Ovary (tissue), 7 donors: ENCODE measurements at regions not wholly inside any gene's neighbourhood (a gene's known extent, or its start where the extent isn't known, plus 50 kb on each side); places are given as distances from the start of the nearest gene placed in this dataset.
"Not testable (repeated sequence)": the region's sequence is repeated elsewhere in the genome, so short reads cannot be mapped to it uniquely, and the experiment has no call there.

Experiments used
- DNase-seq, 5 donors: peaks; one replicate each; pipeline ENCODE4 v3.0.0-alpha.2; 2019 to 2020
- H3K27ac ChIP-seq, 2 donors: fragments of 200-600 bp; one replicate each; pipeline versions ENCODE4 v1.5.1 to v1.8.0; 2019 to 2022
- H3K27me3 ChIP-seq: fragments of 200-600 bp; one replicate; pipeline ENCODE4 v1.8.0; 2022
- H3K36me3 ChIP-seq: fragments of 200-600 bp; sonication (generic); one replicate; pipeline ENCODE4 v1.5.1; 2019
- H3K4me1 ChIP-seq: one replicate; pipeline ENCODE4 v1.8.1; 2013; ENCODE audit warnings: mild to moderate bottlenecking, moderate library complexity; ENCODE audit not compliant: insufficient read depth
- H3K4me3 ChIP-seq: fragments of 200-600 bp; sonication (generic); one replicate; pipeline ENCODE4 v1.5.1; 2017
- H3K9me3 ChIP-seq, 2 donors: fragments of 200-600 bp in 1 of 2; sonication (generic) in 1 of 2; one replicate each; pipeline versions ENCODE4 v1.5.1 to v1.8.1; 2013 to 2019; ENCODE audit warnings: mild to moderate bottlenecking in 1 of 2, moderate library complexity in 1 of 2
- EP300 ChIP-seq: sonication (generic); formaldehyde crosslinking; IDR thresholded peaks from one replicate; pipeline ENCODE4 v1.6.1; 2017; ENCODE audit warnings: antibody characterized with exemption
- POLR2A ChIP-seq: fragments of 450-650 bp; IDR thresholded peaks from one replicate; pipeline ENCODE4 v1.6.1; 2017; ENCODE audit warnings: antibody characterized with exemption, mild to moderate bottlenecking, moderate library complexity
- WGBS, 3 donors: extraction: QIAGEN DNeasy Blood & Tissue Kit in 1 of 3; methylation state at CpG; one replicate each; pipeline versions ENCODE4 v1.1.5 to v1.1.7; 2013 to 2017; 5-methylcytosine and 5-hydroxymethylcytosine counted together
- intact Hi-C, 4 donors: fragments of 100-400 bp; cut with DNase I; formaldehyde crosslinking; loops; one replicate each; pipeline versions ENCODE4 v1.11.0 to v1.15.1; 2022 to 2023
- TF ChIP-seq, protein P1 (sequence below), 3 donors: fragments of 450-650 bp in 2 of 3; fragments of 200-600 bp in 1 of 3; IDR thresholded peaks; one replicate each; pipeline versions ENCODE4 v1.5.1 to v1.8.0; 2016 to 2022; ENCODE audit warnings: antibody characterized with exemption in 3 of 3, mild to moderate bottlenecking in 1 of 3
- donor health status: DM: no; HTN: no; CAD: no; lungs with moderate emphysema.
- donor health status: DM: no; HTN: no; CAD: no.
- donor health status: Bipolar disorder and iron deficiency.
- donor health status: DM: no; HTN: no; CAD: no.
- donor health status: DM: yes; HTN: yes; CAD: no.

DNA sequence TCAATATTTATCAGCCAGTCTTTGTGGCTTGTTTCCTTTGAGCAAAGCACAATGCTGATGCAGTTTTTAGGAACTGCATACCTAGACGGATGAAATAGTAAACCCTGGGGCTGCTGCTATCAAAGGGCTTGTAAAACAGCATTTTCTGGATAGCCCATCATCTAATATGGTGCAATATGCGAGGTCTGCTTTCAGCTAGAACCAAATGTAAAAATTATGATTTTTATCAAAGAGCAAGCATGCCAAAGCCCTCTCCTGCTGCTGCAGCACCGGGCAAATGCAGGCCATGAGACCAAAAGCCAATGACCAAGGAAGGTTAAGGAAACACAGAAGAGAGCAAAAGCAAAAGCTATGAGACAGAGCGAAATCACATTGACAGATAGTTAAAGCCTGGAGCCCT, 1000.4 kb downstream of the MAT2B start:
- no peaks in the 10 kb centered on the region for H3K9me3 ChIP-seq
- no peak overlapping the region for H3K27ac ChIP-seq
- WGBS, 3 donors: 84 to 89% (median 85%) methylated on average over 4 of the region's 4 CpGs
- H3K4me3 ChIP-seq: no peak overlapping the region
- intact Hi-C loops: loop anchor here in 1 of 4 donors (10.0 kb wide), 2 partner anchors 491 to 941 kb away; no protein-coding TSS in a partner anchor
- H3K4me1 ChIP-seq: no peaks in the 10 kb centered on the region
- DNase-seq: no peak
- H3K27me3 ChIP-seq: no peaks in the 10 kb centered on the region
- TF ChIP-seq EP300: no peak
- H3K36me3 ChIP-seq: no peaks in the 10 kb centered on the region

DNA sequence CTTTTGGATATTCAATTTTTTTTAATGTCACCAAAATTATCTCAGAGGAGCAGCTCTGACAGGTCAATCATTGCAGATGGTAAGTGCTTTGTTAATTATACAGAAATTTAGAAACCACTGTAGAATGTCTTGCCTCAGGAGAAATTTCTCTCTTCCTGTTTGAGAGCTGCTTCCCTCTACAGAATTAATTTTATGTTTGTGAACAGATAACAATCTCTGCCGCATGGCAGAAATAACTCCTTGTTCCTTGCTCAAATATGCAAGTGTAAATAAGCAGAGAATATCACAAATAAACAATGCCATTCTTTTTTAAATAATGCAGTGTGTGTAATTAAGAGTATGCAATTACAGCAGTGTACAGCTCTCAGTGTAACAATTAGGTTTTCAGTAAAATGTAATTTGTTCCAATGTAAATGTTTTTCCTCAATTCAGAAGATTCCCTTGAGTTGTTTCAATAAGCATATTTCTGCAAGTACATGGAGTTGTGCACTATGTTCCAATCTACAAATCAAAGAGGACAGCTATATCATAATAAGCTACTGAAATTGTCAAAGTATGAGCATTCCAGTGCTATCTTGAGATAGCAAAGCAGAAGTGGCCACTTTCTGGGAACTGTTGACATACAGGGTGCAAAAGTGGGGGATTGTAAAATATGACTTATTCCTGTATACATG, 1012.8 kb downstream of the MAT2B start:
- Histone ChIP-seq H3K27me3 (no peaks in the 10 kb centered on the region), H3K27ac (no peak overlapping the region), H3K9me3 (no peaks in the 10 kb centered on the region), H3K4me1 (no peaks in the 10 kb centered on the region), H3K36me3 (no peaks in the 10 kb centered on the region), H3K4me3 (no peak overlapping the region)
- DNase-seq: no peak
- TF ChIP-seq EP300 (no peak), POLR2A (no peak)
- TF ChIP-seq, protein P1, sequence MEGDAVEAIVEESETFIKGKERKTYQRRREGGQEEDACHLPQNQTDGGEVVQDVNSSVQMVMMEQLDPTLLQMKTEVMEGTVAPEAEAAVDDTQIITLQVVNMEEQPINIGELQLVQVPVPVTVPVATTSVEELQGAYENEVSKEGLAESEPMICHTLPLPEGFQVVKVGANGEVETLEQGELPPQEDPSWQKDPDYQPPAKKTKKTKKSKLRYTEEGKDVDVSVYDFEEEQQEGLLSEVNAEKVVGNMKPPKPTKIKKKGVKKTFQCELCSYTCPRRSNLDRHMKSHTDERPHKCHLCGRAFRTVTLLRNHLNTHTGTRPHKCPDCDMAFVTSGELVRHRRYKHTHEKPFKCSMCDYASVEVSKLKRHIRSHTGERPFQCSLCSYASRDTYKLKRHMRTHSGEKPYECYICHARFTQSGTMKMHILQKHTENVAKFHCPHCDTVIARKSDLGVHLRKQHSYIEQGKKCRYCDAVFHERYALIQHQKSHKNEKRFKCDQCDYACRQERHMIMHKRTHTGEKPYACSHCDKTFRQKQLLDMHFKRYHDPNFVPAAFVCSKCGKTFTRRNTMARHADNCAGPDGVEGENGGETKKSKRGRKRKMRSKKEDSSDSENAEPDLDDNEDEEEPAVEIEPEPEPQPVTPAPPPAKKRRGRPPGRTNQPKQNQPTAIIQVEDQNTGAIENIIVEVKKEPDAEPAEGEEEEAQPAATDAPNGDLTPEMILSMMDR (IDR thresholded peaks at IDR 0.05): no peak
- intact Hi-C loops: no loop called here
- WGBS, 3 donors: 24 to 36% (median 26%) methylated on average over 1 of the region's 1 CpG

DNA sequence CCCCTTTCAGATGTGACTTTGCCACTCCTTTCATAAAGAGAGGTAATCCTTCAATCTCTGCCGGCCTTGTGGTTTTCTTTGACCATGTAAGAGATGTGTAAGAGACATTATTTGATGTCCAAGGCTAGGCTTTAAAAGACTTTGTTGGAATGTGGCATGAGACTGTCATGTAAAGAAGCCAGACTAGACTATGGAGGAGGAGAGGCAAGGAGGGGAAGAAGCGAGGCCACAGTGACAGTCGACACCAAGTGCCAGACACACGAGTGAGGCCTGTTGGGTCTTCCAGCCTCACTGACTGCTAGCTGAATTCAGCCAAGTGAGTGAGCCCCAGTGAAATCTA, 1013.3 kb downstream of the MAT2B start:
- intact Hi-C loops: no loop called here
- H3K4me1 ChIP-seq: no peaks in the 10 kb centered on the region
- no peak overlapping the region for H3K4me3 ChIP-seq
- H3K27ac ChIP-seq: no peak overlapping the region
- no peak for DNase-seq
- no peaks in the 10 kb centered on the region for H3K36me3 ChIP-seq
- no peaks in the 10 kb centered on the region for H3K27me3 ChIP-seq
- H3K9me3 ChIP-seq: no peaks in the 10 kb centered on the region
- TF ChIP-seq, protein P1 (IDR thresholded peaks at IDR 0.05): no peak
- TF ChIP-seq POLR2A (no peak), EP300 (no peak)
- 80 to 89% (median 80%) methylated on average over 4 of the region's 4 CpGs for WGBS, 3 donors

DNA sequence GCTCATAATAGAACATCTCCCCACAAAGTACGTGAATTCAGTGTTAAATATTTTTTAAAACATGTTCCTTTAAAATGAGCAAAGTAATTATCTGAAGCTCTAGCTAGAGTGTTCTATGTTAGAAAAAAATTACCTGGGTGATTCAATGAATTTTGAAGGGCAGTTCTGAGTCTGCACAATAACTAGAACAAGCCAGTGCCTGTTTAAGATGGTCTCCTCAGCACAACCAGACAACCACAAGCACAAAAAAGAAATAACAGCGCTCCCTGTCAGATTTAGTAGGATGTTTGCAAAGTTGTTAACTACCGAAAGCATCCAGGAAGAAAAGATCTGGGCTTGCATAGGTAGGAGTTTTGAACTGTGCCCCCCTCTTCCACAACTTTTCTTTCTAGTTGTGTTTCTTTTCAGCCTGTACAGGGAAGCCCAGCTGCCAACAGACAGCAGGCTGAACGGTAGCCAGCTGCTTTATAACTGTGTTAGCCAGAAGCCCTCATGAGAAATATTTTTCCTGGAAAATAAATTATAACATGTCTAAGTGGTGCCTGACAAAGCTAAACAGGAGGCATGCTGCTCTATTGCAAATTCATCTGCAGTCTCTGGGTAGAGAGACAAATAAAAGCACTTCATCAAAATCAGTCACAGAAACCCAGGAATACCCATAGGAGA, 1026.9 kb downstream of the MAT2B start:
- 9 to 11% (median 10%) methylated on average over 4 of the region's 4 CpGs for WGBS, 3 donors
- TF ChIP-seq, protein P1 (IDR thresholded peaks at IDR 0.05): no peak
- no peak for TF ChIP-seq EP300
- no peak for TF ChIP-seq POLR2A
- DNase-seq: no peak
- no peak overlapping the region for H3K27ac ChIP-seq
- H3K36me3 ChIP-seq: no peaks in the 10 kb centered on the region
- no peaks in the 10 kb centered on the region for H3K27me3 ChIP-seq
- H3K4me1 ChIP-seq: no peaks in the 10 kb centered on the region
- H3K4me3 ChIP-seq: no peak overlapping the region
- intact Hi-C loops: no loop called here
- no peaks in the 10 kb centered on the region for H3K9me3 ChIP-seq

DNA sequence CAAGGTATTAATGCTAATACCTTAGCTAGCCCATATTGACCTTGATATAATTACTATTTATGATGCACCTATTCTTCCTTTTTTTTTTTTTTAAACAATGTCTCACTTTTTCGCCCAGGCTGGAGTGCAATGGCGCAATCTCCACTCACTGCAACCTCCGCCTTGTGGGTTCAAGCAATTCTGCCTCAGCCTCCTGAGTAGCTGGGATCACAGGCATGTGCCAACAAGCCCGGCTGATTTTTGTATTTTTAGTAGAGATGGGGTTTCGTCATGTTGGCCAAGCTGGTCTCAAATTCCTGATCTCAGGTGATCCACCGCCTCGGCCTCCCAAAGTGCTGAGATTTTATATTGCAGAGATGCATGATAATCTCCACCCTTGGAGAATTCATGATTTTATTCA, 1028.0 kb downstream of the MAT2B start:
- H3K4me1 ChIP-seq, H3K36me3 ChIP-seq, intact Hi-C loops, H3K27me3 ChIP-seq, H3K9me3 ChIP-seq, H3K4me3 ChIP-seq, DNase-seq, H3K27ac ChIP-seq: not testable (repeated sequence)
- 93 to 96% (median 96%) methylated on average over 7 of the region's 7 CpGs for WGBS, 3 donors
